ENCODE measurements at regions not wholly inside any gene's neighbourhood (a gene's known extent, or its start where the extent isn't known, plus 50 kb on each side); places are given as distances from the start of the nearest gene placed in this dataset.
"Not testable (repeated sequence)": the region's sequence is repeated elsewhere in the genome, so short reads cannot be mapped to it uniquely, and the experiment has no call there.

DNA sequence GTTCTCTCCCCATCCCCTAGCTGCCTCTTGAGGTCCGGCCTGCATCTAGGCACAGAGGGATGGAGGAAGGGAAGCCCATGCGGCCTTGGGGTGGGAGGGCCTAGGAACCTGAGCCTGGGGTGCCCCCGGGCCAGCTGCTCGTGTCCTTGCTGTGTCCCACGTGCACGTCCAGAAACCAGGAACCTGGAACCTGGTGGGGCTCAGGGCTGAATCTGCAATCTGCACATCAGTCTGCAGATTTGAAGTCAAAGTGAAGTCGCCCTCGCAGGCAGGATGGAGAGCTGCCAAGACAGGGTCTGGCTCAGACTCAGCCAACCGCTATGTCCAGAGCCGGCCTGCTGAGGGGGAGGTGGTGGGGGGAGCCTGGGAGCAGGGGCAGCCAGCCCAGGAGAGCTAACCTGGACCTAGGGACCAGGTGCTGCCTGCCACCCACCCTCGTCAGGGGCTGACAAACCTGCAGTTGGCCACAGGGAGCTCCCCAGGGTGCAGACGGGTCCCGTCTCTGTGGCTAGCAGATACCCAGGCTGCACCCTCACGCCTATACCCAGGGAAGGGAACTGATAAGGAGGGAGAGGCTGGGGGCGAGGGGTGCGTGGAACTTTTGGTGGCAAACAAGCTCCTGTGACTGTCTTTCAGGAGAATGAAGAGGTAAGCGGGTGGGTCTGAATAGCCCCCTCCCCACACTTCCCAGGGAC, 103.5 kb upstream of the SIMC1 start:
- no peak for DNase-seq (ENCODE audit: low read depth in 4 of 4, low spot score in 2 of 4)

DNA sequence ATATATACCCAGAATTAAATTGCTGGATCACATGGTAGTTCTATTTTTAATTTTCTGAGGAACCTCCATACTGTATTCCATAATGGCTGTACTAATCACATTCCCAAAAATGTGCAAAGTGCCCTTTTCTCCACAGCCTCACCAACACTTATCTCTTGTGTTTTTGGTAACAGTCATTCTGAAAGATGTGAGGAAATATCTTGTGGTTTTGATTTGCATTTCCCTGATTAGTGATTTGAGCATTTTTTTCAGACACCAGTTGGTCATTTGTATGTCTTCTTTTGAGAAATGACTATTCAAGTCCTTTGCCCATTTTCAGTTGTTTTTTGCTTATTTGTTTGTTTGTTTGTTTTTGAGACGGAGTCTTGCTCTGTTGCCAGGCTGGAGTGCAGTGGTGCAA, 98.1 kb upstream of the SIMC1 start:
- not testable (repeated sequence) for DNase-seq (ENCODE audit: low read depth in 4 of 4, low spot score in 2 of 4)

DNA sequence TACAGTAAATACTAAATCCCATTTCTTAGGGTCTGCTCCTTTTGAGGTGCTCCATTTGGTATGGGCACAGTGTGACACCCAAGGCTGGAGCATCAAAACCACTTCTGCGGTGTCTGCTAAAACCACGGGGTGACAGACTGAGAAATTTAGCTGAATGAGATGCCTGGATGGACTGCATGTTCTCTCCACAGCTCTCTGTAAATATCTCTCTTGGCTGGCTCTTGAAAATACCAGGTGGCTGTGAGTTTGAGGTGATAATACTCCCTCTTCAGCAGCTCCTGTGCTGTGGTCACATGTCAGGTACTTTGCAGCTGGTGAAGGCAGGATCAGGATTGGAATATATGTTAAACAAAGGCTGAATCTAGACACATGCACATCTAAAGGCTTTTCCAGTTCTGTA, 93.7 kb upstream of the SIMC1 start:
- no peak for DNase-seq (ENCODE audit: low read depth in 4 of 4, low spot score in 2 of 4)

DNA sequence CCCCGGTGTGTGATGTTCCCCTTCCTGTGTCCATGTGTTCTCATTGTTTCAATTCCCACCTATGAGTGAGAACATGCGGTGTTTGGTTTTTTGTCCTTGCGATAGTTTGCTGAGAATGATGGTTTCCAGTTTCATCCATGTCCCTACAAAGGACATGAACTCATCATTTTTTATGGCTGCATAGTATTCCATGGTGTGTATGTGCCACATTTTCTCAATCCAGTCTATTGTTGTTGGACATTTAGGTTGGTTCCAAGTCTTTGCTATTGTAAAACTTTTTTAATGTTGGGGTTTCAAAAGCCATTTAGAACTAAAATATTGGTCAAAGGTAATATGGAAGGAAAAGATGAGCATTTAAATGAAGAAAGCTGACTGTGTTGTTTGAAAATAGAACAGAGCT, 88.3 kb upstream of the SIMC1 start:
- DNase-seq (ENCODE audit: low read depth in 4 of 4, low spot score in 2 of 4): not testable (repeated sequence)

DNA sequence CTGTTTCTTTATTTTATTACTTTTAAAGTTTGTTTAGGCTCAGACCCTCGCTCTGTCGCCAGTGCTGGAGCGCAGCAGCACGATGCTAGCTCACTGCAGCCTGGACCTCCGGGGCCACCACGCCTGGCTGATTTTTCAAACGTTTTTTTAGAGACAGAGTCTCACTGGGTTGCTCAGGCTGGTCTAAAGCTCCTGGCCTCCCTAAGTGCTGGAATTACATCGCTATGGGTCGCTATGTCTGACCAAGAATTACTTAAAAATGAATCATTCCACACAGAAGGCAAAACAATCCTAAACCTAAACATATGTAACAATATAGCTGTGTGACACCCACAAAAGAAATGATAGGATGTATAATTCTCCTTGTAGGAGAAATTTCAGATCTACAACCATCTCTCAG, 86.9 kb upstream of the SIMC1 start:
- DNase-seq (ENCODE audit: low read depth in 4 of 4, low spot score in 2 of 4): no peak

DNA sequence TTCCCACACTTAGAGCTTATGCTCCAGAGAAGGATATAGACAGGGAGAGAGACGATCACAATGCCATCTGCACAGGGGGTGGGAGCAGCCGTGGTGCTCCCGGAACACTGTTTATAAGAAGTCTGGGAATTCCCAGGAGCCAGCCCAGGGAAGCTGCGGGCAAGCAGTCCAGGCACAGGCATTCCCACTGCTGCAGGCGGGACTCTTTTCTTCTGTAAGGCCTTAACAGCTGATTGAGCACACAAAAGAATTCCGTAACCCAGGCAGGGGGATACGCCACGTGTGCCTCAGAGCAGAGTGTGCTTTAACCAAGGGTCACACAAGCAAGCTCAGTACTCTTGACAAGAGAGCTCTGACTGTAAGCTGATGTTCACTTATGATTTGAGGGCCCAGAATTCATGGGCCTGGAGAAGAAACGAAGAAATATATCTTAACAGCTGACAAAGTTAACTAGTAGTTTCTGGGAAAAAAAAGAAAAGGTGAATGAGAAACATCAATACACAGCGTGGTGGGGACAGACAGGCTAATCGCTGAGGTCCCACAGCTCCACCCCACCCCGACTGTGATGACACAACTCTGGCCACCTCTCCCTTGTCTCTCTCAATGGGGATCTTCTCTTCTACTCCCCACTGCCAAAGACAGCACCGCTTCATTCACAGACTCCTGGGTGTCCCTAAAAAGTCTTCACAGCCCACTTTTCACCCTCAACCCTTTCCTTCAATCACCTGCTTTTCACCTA, 85.9 kb upstream of the SIMC1 start:
- peak in 1 of 4 donors; percentile 49 for DNase-seq (ENCODE audit: low read depth in 4 of 4, low spot score in 2 of 4)

DNA sequence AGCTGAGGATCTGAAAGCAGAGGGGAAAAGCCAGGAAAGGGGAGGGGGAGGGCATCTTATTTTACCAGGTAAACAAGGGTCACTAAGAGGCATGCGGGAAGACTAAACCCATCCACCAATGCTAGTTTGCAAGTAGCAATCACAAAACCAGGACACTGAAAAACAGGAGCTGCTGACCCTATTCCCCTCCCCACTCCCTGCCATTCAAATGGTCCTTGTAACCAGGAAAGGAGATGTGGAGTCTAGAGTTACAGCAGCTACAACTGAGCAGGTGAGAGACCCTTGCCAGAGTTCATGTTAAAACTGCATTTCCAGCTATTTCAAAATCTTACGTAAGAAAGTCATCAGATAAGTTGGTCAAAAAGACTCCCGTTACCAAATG, 85.3 kb upstream of the SIMC1 start:
- DNase-seq (ENCODE audit: low read depth in 4 of 4, low spot score in 2 of 4): no peak

DNA sequence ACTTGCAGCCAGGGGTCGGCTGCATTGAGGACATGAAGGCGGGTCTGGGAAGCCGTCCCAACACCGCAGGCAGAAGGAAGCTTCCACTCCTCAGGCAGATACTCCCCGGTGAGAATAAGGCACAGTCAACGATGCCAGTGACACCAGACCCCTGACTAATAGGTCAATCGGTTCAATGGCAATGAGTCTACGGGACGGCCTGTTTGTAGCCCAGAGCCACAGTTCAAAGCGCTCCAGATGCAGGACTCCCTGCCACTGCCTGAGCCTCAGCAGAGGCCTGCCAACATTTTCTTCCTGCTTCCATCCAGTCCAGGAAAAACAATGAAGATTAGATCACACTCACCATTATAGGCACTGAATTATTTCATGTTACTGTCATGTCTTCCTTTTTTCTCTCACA, 84.5 kb upstream of the SIMC1 start:
- no peak for DNase-seq (ENCODE audit: low read depth in 4 of 4, low spot score in 2 of 4)

DNA sequence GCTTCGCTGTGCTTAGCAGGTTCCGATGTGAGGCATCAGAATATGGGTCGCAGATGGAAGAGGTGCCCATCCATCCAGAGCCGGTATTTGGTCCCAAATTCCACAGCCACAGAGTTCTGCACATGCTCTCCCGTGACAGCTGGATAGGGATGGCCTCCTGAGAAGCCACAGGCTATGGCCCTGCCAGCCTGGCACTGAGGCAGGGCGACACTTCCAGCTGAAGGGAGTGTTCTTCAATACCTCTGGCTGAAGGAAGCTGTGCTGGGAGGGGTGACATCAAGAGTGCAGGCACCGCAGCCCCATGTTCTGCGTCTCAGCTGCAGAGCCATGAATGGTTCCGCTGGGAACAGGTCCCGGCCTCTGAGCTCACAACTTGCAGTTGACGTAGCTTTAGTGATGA, 83.4 kb upstream of the SIMC1 start:
- DNase-seq (ENCODE audit: low read depth in 4 of 4, low spot score in 2 of 4): no peak

DNA sequence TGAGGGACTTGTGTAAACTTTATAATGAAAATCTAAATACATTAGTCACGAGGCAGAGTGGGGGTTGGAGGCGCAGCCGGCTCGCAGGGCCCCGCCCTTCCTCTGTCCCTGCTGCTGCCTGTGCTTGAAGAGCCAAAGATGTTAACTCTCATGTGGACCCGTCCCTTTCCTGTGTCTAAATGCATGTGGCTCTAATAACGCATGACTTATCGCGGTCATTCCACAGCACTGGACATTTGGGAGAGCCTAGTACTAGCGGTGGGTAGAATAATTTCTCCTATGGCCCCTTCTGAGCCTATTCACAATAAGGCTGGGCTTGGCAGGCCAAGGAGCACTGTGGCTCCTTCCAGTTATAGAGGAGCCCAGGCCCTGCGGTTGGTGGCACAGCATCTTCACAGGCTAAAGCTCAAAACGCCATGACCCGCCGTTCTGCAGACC, 82.3 kb upstream of the SIMC1 start:
- no peak for DNase-seq (ENCODE audit: low read depth in 4 of 4, low spot score in 2 of 4)

DNA sequence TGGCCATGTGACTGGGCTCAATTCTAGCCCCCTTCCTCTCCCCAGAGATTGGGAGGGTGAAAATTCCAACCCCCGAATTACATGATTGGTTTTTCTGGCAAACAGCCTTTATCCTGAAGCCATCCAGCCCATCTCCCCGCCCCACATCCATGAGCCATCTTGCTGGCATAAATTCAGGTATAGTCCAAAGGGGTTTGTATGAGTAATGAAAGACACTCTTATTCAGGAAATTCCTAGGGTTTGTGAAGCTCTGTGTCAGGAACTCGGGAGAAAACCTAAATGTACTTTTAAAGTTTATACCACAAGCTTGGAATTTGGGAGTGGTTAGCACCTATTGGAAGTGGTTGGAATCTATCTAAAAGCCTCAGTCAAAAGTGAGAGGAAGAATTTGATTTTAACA, 80.6 kb upstream of the SIMC1 start:
- no peak for DNase-seq (ENCODE audit: low read depth in 4 of 4, low spot score in 2 of 4)

DNA sequence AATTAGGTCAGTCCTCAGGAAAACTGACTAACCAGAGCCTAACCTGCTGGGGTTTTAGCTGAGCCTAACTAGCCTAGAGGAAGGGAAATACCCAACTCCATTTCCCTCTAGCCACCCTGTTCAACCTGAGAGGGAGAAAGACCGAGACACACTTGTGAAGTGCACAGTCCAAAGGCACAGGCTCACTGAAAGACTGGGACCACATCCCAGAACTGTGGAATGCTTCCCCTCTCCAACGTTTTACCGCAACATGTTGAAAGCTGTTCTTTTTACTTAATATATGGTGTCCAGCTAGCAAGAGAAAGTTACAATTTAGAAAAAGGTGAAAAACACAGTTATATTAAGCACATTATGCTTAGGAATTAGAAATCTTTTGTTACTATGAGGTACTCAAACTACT, 76.8 kb upstream of the SIMC1 start:
- DNase-seq (ENCODE audit: low read depth in 4 of 4, low spot score in 2 of 4): no peak

DNA sequence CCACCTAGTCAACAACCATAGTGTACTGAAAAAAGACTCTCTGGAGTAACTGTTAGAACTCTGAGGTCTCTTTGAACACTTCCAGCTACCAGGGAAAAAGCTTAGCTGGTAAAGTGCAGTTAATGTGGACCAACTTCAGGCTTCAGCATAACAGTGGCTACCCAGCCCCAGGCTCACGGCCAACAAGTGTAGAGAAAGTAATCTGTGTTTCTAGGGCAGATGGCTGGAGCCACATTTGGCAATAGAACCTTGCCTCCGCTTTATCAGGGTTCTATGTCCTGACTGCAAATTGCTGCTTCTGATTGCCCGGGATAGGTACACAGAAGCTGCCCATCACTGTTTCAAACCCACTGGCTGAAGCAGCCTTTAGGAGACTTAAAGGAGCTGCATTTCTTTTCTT, 76.0 kb upstream of the SIMC1 start:
- DNase-seq (ENCODE audit: low read depth in 4 of 4, low spot score in 2 of 4): no peak

DNA sequence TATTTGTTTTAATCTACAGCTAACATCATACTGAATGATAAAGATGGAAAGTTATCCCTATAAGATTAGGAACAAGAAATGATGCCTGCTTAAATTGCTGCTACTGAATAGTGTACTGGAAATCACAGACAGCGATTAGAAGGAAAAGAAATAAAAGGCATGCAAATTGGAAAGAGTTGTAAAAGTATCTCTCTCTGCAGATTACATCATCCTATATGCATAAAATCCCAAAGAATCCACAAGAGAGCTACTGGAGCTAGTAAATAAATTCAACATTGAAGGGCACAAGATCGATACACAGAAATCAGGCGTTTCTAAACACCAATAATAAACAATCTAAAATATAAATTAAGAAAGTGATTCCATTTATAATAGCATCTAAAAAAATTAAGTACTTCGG, 75.3 kb upstream of the SIMC1 start:
- no peak for DNase-seq (ENCODE audit: low read depth in 4 of 4, low spot score in 2 of 4)

DNA sequence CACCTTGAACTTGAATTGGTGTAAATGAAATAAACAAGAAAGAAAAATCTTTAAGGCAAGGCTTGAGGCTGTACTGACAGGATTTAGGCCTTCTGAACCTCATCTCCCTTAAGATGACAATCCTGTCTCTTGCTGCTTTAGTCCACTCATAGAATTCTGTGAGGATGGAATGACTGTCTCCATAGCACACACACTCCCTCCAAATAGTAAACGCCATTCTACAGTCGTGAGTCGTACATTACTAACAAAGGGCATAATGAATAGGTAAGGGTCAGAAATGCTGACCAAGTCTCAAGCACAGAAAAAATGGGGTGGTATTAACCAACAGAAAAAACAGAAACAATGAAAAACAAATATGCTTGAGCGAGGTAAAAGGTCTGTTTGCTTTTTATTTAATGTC, 71.8 kb upstream of the SIMC1 start:
- no peak for DNase-seq (ENCODE audit: low read depth in 4 of 4, low spot score in 2 of 4)

DNA sequence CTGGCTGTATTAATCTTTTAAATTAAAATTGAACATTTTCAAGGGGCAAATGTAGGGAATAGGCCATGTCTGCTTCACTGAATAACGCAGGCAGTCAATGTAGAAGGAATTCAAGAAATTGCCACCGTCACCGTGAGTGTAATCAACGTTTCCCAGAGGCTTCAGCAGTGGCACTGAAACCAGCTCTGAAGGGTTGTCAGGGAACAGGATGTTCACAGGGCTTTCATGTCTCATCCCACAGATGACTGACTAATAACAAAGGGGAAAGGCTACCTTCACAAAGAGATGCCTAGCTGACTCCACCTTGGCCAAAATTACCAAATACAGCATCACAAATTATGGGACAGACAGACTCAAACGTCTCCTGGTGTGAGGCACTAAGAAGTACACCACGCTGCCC, 70.4 kb upstream of the SIMC1 start:
- DNase-seq (ENCODE audit: low read depth in 4 of 4, low spot score in 2 of 4): no peak

DNA sequence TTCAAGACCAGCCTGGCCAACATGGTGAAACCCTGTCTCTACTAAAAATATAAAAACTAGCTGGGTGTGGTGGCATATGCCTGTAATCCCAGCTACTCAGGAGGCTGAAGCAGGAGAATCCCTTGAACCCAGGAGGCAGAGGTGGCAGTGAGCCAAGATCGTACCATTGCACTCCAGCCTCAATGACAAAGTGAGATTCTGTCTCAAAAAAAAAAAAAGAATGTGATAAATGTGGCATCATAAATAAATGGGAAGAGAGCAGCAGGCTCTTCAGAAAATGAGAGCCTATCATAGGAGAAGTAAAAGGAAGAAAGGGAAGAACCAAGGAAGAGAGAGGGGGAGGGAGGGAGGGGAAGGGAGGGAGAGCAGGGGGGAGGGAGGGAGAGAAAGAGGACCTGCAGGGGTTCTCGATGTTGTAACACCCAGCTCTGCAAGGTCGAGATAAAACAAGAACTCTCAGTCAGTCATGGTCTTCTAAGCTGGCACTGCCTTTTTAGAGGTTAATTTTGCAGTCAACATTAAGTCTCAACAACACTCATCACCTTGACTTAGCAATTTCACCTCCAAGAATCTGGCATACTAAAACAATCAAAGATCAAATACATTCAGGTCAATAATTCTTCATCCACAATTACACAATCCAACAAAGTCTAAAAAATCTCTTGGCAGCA, 68.7 kb upstream of the SIMC1 start:
- DNase-seq (ENCODE audit: low read depth in 4 of 4, low spot score in 2 of 4): no peak

DNA sequence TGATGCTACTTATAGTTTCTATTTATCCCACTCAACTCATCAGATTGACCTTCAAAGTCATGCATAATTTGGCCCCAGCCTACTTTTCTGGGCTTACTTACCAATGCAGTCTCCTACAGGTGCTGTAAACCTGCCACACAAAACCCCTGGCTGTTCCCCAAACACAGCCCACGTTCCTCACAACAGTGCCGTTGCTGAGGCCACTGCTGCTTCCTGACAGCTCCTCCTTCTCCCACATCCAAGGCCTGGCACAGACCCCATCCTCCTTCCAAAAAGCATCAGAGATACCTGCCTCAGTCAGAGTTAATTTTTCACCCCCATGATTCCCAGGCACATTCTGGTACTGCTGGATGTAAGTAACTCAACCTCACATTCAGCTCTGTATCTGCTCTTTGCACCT, 68.1 kb upstream of the SIMC1 start:
- no peak for DNase-seq (ENCODE audit: low read depth in 4 of 4, low spot score in 2 of 4)

DNA sequence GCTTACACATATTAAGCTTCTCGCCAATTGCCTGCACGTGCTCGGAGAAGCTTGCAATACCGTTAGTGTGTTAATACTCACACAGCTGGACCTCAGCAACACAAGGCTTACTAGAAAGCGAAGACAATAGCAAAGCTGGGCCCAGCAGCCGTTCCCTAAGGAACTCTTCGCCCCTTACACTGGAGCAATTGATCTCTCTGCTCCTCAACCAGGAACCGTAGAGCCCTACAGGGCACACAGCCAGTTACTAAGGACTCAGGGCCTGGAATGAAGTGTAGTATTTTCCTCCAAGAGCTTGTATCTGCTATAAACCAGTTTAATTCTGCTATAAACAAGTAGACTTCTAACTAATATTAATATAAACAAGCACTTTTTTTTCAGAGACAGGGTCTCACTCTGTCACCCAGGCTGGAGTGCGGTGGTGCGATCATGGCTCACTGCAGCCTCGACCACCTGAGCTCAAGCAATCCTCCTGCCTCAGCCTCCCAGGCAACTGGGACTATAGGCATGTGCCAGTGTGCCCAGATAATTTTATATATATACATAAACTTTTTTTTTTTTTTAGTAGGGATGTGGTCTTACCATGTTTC, 67.0 kb upstream of the SIMC1 start:
- DNase-seq (ENCODE audit: low read depth in 4 of 4, low spot score in 2 of 4): no peak

DNA sequence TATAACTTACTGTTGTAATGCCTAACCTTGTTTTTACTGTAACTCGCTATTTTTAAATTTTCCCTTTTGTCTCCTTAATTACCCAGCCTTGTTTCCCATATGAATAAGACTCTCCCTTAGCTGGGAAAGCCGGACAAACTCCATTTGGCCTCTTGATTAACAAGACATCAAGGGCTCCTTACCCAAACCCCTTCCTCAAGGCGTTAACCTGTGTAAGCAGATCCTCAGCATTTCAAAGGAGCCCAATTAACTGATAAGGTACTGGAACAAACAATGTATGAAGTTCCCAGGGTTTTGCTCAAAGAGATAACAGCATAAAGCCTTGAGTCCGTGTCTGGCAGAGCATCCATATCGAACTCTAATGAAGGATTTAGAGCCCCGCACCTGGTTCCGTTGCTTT, 66.0 kb upstream of the SIMC1 start:
- DNase-seq (ENCODE audit: low read depth in 4 of 4, low spot score in 2 of 4): no peak

DNA sequence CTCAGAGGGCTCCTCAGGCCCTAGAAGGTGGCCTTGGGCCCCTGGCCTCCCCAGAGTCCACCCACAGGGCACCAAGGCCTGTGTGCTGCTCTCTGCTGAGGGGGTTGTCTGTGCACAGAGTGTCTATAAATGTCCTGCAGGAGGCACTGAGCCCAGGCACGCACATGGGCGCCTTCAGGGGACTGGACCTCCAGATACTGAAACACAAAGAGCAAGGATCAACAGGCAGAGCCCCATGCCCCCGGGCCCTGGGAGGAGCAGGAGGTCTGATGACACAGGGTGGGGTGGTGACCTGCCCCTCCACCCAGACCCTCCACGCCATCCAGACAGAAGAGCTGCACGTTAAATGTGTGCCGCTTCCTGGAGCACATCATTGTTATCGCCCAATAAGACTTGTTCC, 64.6 kb upstream of the SIMC1 start:
- no peak for DNase-seq (ENCODE audit: low read depth in 4 of 4, low spot score in 2 of 4)

Measured in left renal cortex interstitium (tissue), 4 donors.